Gastroesophageal sphincter (tissue), 3 donors: ENCODE measurements at regions not wholly inside any gene's neighbourhood (a gene's known extent, or its start where the extent isn't known, plus 50 kb on each side); places are given as distances from the start of the nearest gene placed in this dataset.

Experiments
- CTCF ChIP-seq, 4 experiments: fragments of 200-600 bp in 2 of 4; fragments of 450-650 bp in 2 of 4; sonication (generic) in 1 of 4; IDR thresholded peaks; one replicate each; pipeline ENCODE4 v1.5.1; 2017 to 2019; ENCODE audit warnings: antibody characterized with exemption in 4 of 4, mild to moderate bottlenecking in 2 of 4, moderate library complexity in 2 of 4
- EP300 ChIP-seq: sonication (generic); formaldehyde crosslinking; IDR thresholded peaks from one replicate; pipeline ENCODE4 v1.6.1; 2017; ENCODE audit warnings: antibody characterized with exemption, mild to moderate bottlenecking
- POLR2A ChIP-seq, 2 donors: fragments of 450-650 bp; IDR thresholded peaks; one replicate each; pipeline ENCODE4 v1.6.1; 2017; ENCODE audit warnings: antibody characterized with exemption in 2 of 2, mild to moderate bottlenecking in 2 of 2, moderate library complexity in 1 of 2
- POLR2AphosphoS5 ChIP-seq: sonication (generic); formaldehyde crosslinking; IDR thresholded peaks from one replicate; pipeline ENCODE4 v1.6.1; 2017; ENCODE audit warnings: antibody characterized with exemption

- no peak for TF ChIP-seq CTCF (IDR thresholded peaks at IDR 0.05)
- TF ChIP-seq POLR2A (IDR thresholded peaks at IDR 0.05): no peak
- TF ChIP-seq EP300: no peak
- no peak for TF ChIP-seq POLR2AphosphoS5
Measured at GRCh38 chrX:95703696-95704095, 980.9 kb upstream of the DIAPH2 start.
